H1 (cell line): ENCODE measurements at regions not wholly inside any gene's neighbourhood (a gene's known extent, or its start where the extent isn't known, plus 50 kb on each side); places are given as distances from the start of the nearest gene placed in this dataset.

Source experiments
- CTCF ChIA-PET: fragments of 300-600 bp; sonication (Branson Sonifier 250); formaldehyde crosslinking; loops from one replicate; lab custom pipeline; 2021; ENCODE audit not compliant: partially characterized antibody; lab: Charles Lee
- POLR2A ChIA-PET: fragments of 300-600 bp; sonication (Branson Sonifier 250); formaldehyde crosslinking; loops from one replicate; lab custom pipeline; 2021; ENCODE audit warnings: inconsistent platforms; ENCODE audit not compliant: partially characterized antibody; lab: Charles Lee
- DNase-seq, 2 experiments: peaks; one replicate each; pipeline versions ENCODE4 v3.0.0 to v3.0.0-alpha.2; 2010 to 2022; ENCODE audit warnings: low spot score in 2 of 2, low read depth in 1 of 2, mixed read lengths in 1 of 2
- FAIRE-seq: peaks from 2 replicates; lab custom pipeline; 2011; peaks lifted over from hg19 to GRCh38; lab: Jason Lieb, UNC
- H2AFZ ChIP-seq: 2 replicates; pipeline ENCODE4 v1.8.1; 2012; ENCODE audit warnings: low read length, inconsistent platforms
- H2AK5ac ChIP-seq: 2 replicates; pipeline ENCODE4 v1.6.1; 2013; ENCODE audit warnings: low read depth, low read length
- H2BK120ac ChIP-seq: replicated peaks from 2 replicates; pipeline ENCODE3; 2013; ENCODE audit warnings: low read depth, low read length, inconsistent platforms
- H2BK12ac ChIP-seq: 2 replicates; pipeline ENCODE4 v1.6.1; 2013; ENCODE audit warnings: low read depth, low read length
- H2BK15ac ChIP-seq: 2 replicates; pipeline ENCODE4 v1.6.1; 2013; ENCODE audit warnings: low read length
- H2BK20ac ChIP-seq: 2 replicates; pipeline ENCODE4 v1.6.1; 2013; ENCODE audit warnings: low read length
- H2BK5ac ChIP-seq: 2 replicates; pipeline ENCODE4 v1.6.1; 2013; ENCODE audit warnings: low read depth, low read length
- H3K14ac ChIP-seq: 2 replicates; pipeline ENCODE4 v1.6.1; 2013; ENCODE audit warnings: inconsistent platforms; ENCODE audit not compliant: insufficient read length
- H3K18ac ChIP-seq: 2 replicates; pipeline ENCODE4 v1.6.1; 2013; ENCODE audit warnings: low read length; ENCODE audit errors: extremely low read depth
- H3K23ac ChIP-seq: 2 replicates; pipeline ENCODE4 v1.6.1; 2013; ENCODE audit warnings: inconsistent platforms; ENCODE audit not compliant: insufficient read length
- H3K23me2 ChIP-seq: 2 replicates; pipeline ENCODE4 v1.6.1; 2013; ENCODE audit warnings: low read depth, low read length
- H3K27ac ChIP-seq: 2 replicates; pipeline ENCODE4 v1.6.1; 2011; ENCODE audit warnings: low read depth, low read length, inconsistent platforms
- H3K27me3 ChIP-seq, 4 experiments: replicated peaks in 1 of 4; 1 replicate in 1 of 4; 2 replicates in 3 of 4; pipeline versions ENCODE4 v1.6.1 to v1.8.1; 2011 to 2013; ENCODE audit warnings: low read length in 3 of 4, mild to moderate bottlenecking in 3 of 4, inconsistent platforms in 2 of 4, mixed read lengths in 2 of 4, moderate library complexity in 1 of 4; ENCODE audit not compliant: control insufficient read depth in 3 of 4, insufficient read depth in 3 of 4; ENCODE audit errors: extremely low read depth in 1 of 4
- H3K36me3 ChIP-seq, 4 experiments: 2 replicates each; pipeline versions ENCODE4 v1.6.1 to v1.8.1; 2011 to 2013; ENCODE audit warnings: mild to moderate bottlenecking in 4 of 4, low read length in 3 of 4, moderate library complexity in 2 of 4, control low read depth in 1 of 4, inconsistent platforms in 1 of 4; ENCODE audit not compliant: insufficient read depth in 4 of 4, control insufficient read depth in 2 of 4
- H3K4ac ChIP-seq: replicated peaks from 2 replicates; pipeline ENCODE3; 2013; ENCODE audit warnings: low read length, low read depth, mixed read lengths, inconsistent platforms; ENCODE audit not compliant: insufficient read length
- H3K4me1 ChIP-seq, 4 experiments: replicated peaks in 1 of 4; 1 replicate in 1 of 4; 2 replicates in 3 of 4; pipeline versions ENCODE4 v1.6.1 to v1.8.1; 2011 to 2013; ENCODE audit warnings: low read length in 3 of 4, inconsistent platforms in 2 of 4, mixed read lengths in 1 of 4; ENCODE audit not compliant: insufficient read depth in 4 of 4, control insufficient read depth in 3 of 4
- H3K4me2 ChIP-seq, 2 experiments: 2 replicates each; pipeline versions ENCODE4 v1.6.1 to v1.8.1; 2011 to 2013; ENCODE audit warnings: low read depth in 2 of 2, low read length in 2 of 2, control low read depth in 1 of 2, inconsistent platforms in 1 of 2, mild to moderate bottlenecking in 1 of 2; ENCODE audit not compliant: insufficient read depth in 1 of 2
- H3K4me3 ChIP-seq, 4 experiments: fragments of 200-600, 300-600 bp in 1 of 4; sonication (generic), shearing (Covaris generic), sonication (Bioruptor Twin) in 1 of 4; 2 replicates each; pipeline versions ENCODE4 v1.5.1 to v1.8.1; 2011 to 2016; ENCODE audit warnings: low read length in 4 of 4, low read depth in 3 of 4, control low read depth in 2 of 4, inconsistent platforms in 2 of 4, mild to moderate bottlenecking in 2 of 4, mixed read lengths in 1 of 4, moderate library complexity in 1 of 4; ENCODE audit not compliant: insufficient read depth in 2 of 4; ENCODE audit errors: extremely low read depth in 1 of 4
- H3K56ac ChIP-seq: replicated peaks from 2 replicates; pipeline ENCODE3; 2013; ENCODE audit warnings: low read depth, mild to moderate bottlenecking, mixed read lengths, low read length, inconsistent platforms; ENCODE audit not compliant: insufficient read length
- H3K79me1 ChIP-seq: 2 replicates; pipeline ENCODE4 v1.6.1; 2013; ENCODE audit warnings: low read depth, low read length, control low read depth
- H3K79me2 ChIP-seq, 2 experiments: 2 replicates each; pipeline versions ENCODE4 v1.6.1 to v1.8.1; 2012 to 2013; ENCODE audit warnings: low read length in 2 of 2, mild to moderate bottlenecking in 2 of 2, inconsistent platforms in 1 of 2; ENCODE audit not compliant: insufficient read depth in 2 of 2, control insufficient read depth in 1 of 2
- H3K9ac ChIP-seq, 4 experiments: replicated peaks in 1 of 4; 1 replicate in 1 of 4; 2 replicates in 3 of 4; pipeline versions ENCODE4 v1.6.1 to v1.8.1; 2011 to 2013; ENCODE audit warnings: low read depth in 3 of 4, low read length in 3 of 4, control low read depth in 2 of 4, mild to moderate bottlenecking in 2 of 4, moderate library complexity in 2 of 4, inconsistent platforms in 1 of 4; ENCODE audit errors: extremely low read depth in 1 of 4
- H3K9me3 ChIP-seq, 2 experiments: 2 replicates each; pipeline versions ENCODE4 v1.6.1 to v1.8.1; 2012 to 2013; ENCODE audit warnings: mild to moderate bottlenecking in 2 of 2, moderate library complexity in 2 of 2, control low read depth in 1 of 2, inconsistent platforms in 1 of 2, low read depth in 1 of 2, low read length in 1 of 2, mixed read lengths in 1 of 2; ENCODE audit not compliant: insufficient read depth in 2 of 2
- H4K20me1 ChIP-seq, 2 experiments: replicated peaks in 1 of 2; 2 replicates each; pipeline versions ENCODE3 to v1.8.1; 2011 to 2013; ENCODE audit warnings: inconsistent platforms in 2 of 2, low read length in 2 of 2, mild to moderate bottlenecking in 1 of 2; ENCODE audit not compliant: insufficient read depth in 2 of 2, control insufficient read depth in 1 of 2
- H4K5ac ChIP-seq: 2 replicates; pipeline ENCODE4 v1.6.1; 2013; ENCODE audit warnings: low read length, low read depth, mixed read lengths, inconsistent platforms; ENCODE audit not compliant: insufficient read length
- H4K8ac ChIP-seq: 2 replicates; pipeline ENCODE4 v1.8.0; 2013; ENCODE audit warnings: mild to moderate bottlenecking, moderate library complexity, low read length, inconsistent platforms; ENCODE audit not compliant: insufficient read depth; ENCODE audit errors: extremely low read depth
- H4K91ac ChIP-seq: replicated peaks from 2 replicates; pipeline ENCODE3; 2013; ENCODE audit warnings: low read length, mixed read lengths, inconsistent platforms; ENCODE audit not compliant: insufficient read length
- E2F6 ChIP-seq: IDR thresholded peaks from 2 replicates; pipeline ENCODE4 v1.6.1; 2012; ENCODE audit warnings: inconsistent platforms
- SIX5 ChIP-seq: IDR thresholded peaks from 2 replicates; pipeline ENCODE4 v1.6.1; 2011; ENCODE audit warnings: mild to moderate bottlenecking, low read depth, low read length
- WGBS, 2 experiments: shearing (Covaris generic) in 1 of 2; methylation state at CpG; one replicate each; pipeline versions ENCODE4 v1.1.6 to v1.1.7; 2013 to 2015; ENCODE audit warnings: low lambda C conversion rate in 2 of 2, mixed read lengths in 2 of 2, inconsistent platforms in 1 of 2, low coverage in 1 of 2, missing lambda C conversion rate in 1 of 2; ENCODE audit not compliant: insufficient replicate concordance in 2 of 2, insufficient coverage in 1 of 2, insufficient read length in 1 of 2; ENCODE audit errors: extremely low coverage in 1 of 2, missing lambda C conversion rate in 1 of 2; 5-methylcytosine and 5-hydroxymethylcytosine counted together

GRCh38 chr1:116311756-116312680, 61.0 kb upstream of the ATP1A1 start:
- Histone ChIP-seq H3K4me2 (no peak overlapping the region), H3K4me3 (no peak overlapping the region), H2BK5ac (no peak overlapping the region), H3K23me2 (no peaks in the 10 kb centered on the region), H3K56ac (no peak overlapping the region), H3K9me3 (no peaks in the 10 kb centered on the region), H3K4me1 (peaks cover 3 to 10% (median 8%) of the 10 kb centered on the region in 4 experiments), H3K27me3 (no peaks in the 10 kb centered on the region), H4K8ac (no peak overlapping the region), H3K36me3 (no peaks in the 10 kb centered on the region), H3K18ac (no peak overlapping the region), H4K20me1 (no peaks in the 10 kb centered on the region), H2AFZ (no peak overlapping the region), H2BK120ac (no peak overlapping the region), H3K4ac (no peak overlapping the region), H4K91ac (no peak overlapping the region), H2BK20ac (0 out of 2 replicates have a peak overlapping the region, but pooled peaks have one; percentile 37), H3K9ac (no peak overlapping the region), H3K14ac (no peak overlapping the region), H3K79me2 (no peaks in the 10 kb centered on the region), H3K79me1 (no peaks in the 10 kb centered on the region), H2BK15ac (no peak overlapping the region), H3K23ac (no peak overlapping the region), H4K5ac (no peak overlapping the region), H2BK12ac (no peak overlapping the region), H3K27ac (no peak overlapping the region), H2AK5ac (no peak overlapping the region)
- 87% methylated on average over 15 of the region's 15 CpGs; no CpG with 5 or more reads in 1 of the 2 experiments for WGBS, 2 experiments
- CTCF ChIA-PET, result interaction anchor here (0.7 to 1.6 kb wide), 8 partner anchors 10 to 181 kb away, joined by 3 to 4 read pairs (median 3); no protein-coding TSS in a partner anchor
- POLR2A ChIA-PET, result no interaction called here
- DNase-seq (no peak), FAIRE-seq (no peak)
- TF ChIP-seq E2F6, result 0 out of 2 replicates have a peak, but pooled peaks have one; percentile 25
- TF ChIP-seq SIX5, result no peak
